Psoas muscle (tissue), 7 donors: ENCODE measurements at regions not wholly inside any gene's neighbourhood (a gene's known extent, or its start where the extent isn't known, plus 50 kb on each side); places are given as distances from the start of the nearest gene placed in this dataset.

ENCODE experiments used
- ATAC-seq, 4 donors: fragments of 200-7000 bp; cut with Tn5 transposase; one replicate each; pipeline ENCODE4 v1.9.1; 2020; ENCODE audit warnings: moderate library complexity in 3 of 4, mild to moderate bottlenecking in 2 of 4
- DNase-seq, 2 donors: peaks; one replicate each; pipeline ENCODE4 v3.0.0-alpha.2; 2020
- H3K27ac ChIP-seq: fragments of 200-600 bp; one replicate; pipeline ENCODE4 v1.8.0; 2022
- H3K27me3 ChIP-seq, 3 donors: fragments of 200-600 bp in 1 of 3; one replicate each; pipeline versions ENCODE4 v1.6.1 to v1.8.0; 2013 to 2022; ENCODE audit warnings: low read length in 2 of 3, mild to moderate bottlenecking in 2 of 3, moderate library complexity in 1 of 3; ENCODE audit not compliant: insufficient read depth in 3 of 3
- H3K36me3 ChIP-seq, 2 donors: fragments of 200-600 bp in 1 of 2; one replicate each; pipeline versions ENCODE4 v1.6.1 to v1.8.0; 2013 to 2022; ENCODE audit warnings: low read depth in 1 of 2, mild to moderate bottlenecking in 1 of 2, moderate library complexity in 1 of 2; ENCODE audit not compliant: insufficient read depth in 1 of 2
- H3K4me1 ChIP-seq: fragments of 200-600 bp; one replicate; pipeline ENCODE4 v1.8.0; 2022
- H3K4me3 ChIP-seq: fragments of 200-600 bp; one replicate; pipeline ENCODE4 v1.8.0; 2022; ENCODE audit warnings: mild to moderate bottlenecking
- H3K9me3 ChIP-seq: fragments of 200-600 bp; one replicate; pipeline ENCODE4 v1.8.0; 2022
- WGBS, 3 donors: extraction: QIAGEN DNeasy Blood & Tissue Kit; methylation state at CpG; one replicate each; pipeline versions ENCODE4 v1.1.6 to v1.1.7; 2013; 5-methylcytosine and 5-hydroxymethylcytosine counted together
- intact Hi-C, 2 donors: fragments of 100-400 bp; cut with DNase I; formaldehyde crosslinking; loops; one replicate each; pipeline versions ENCODE4 v1.11.0 to v1.14.2; 2022
- TF ChIP-seq, protein P1 (sequence below): fragments of 200-600 bp; IDR thresholded peaks from one replicate; pipeline ENCODE4 v1.8.0; 2022; ENCODE audit warnings: antibody characterized with exemption
- donor health status: healthy with polysubstance abuse.
- donor health status: DM: no; HTN: no; CAD: no; lungs with moderate emphysema.
- donor health status: Bipolar disorder and iron deficiency.
- donor health status: healthy.
- donor health status: DM: yes; HTN: yes; CAD: no.
- donor health status: DM: no; HTN: no; CAD: no.
- donor health status: DM: yes; HTN: yes; CAD: no.

DNA sequence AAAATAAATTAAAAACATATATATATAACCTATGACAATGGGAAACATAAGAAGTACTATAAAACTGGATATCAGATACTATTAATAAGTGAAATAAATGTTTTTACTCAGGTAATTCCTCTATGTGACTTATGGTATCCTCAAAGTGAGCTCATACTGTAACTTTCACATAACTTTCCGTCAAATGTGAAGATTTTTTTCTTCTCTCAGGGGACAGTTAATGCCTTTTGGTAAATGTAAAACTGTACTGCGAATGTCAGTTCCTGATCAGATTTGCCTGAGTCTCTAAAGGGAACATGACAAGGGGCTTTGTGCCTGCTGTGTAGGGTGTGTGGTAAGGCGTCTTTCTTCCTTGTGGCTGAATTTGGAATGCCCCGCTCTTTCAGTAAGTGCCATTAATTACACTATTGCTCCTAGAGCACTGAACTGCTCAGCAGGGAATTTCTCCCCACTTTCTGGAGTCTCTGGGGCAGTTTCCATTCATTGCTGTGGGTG, 271.8 kb downstream of the PRL start:
- DNase-seq (no peak), ATAC-seq (no peak)
- no peaks in the 10 kb centered on the region for H3K9me3 ChIP-seq
- WGBS, 3 donors: 88 to 91% (median 91%) methylated on average over 4 of the region's 4 CpGs
- H3K4me3 ChIP-seq: no peak overlapping the region
- intact Hi-C loops: no loop called here
- H3K27ac ChIP-seq: peak overlapping the region; percentile 21
- peaks cover 5% of the 10 kb centered on the region for H3K4me1 ChIP-seq
- no peaks in the 10 kb centered on the region for H3K36me3 ChIP-seq
- TF ChIP-seq, protein P1, sequence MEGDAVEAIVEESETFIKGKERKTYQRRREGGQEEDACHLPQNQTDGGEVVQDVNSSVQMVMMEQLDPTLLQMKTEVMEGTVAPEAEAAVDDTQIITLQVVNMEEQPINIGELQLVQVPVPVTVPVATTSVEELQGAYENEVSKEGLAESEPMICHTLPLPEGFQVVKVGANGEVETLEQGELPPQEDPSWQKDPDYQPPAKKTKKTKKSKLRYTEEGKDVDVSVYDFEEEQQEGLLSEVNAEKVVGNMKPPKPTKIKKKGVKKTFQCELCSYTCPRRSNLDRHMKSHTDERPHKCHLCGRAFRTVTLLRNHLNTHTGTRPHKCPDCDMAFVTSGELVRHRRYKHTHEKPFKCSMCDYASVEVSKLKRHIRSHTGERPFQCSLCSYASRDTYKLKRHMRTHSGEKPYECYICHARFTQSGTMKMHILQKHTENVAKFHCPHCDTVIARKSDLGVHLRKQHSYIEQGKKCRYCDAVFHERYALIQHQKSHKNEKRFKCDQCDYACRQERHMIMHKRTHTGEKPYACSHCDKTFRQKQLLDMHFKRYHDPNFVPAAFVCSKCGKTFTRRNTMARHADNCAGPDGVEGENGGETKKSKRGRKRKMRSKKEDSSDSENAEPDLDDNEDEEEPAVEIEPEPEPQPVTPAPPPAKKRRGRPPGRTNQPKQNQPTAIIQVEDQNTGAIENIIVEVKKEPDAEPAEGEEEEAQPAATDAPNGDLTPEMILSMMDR: no peak
- H3K27me3 ChIP-seq: no peaks in the 10 kb centered on the region

DNA sequence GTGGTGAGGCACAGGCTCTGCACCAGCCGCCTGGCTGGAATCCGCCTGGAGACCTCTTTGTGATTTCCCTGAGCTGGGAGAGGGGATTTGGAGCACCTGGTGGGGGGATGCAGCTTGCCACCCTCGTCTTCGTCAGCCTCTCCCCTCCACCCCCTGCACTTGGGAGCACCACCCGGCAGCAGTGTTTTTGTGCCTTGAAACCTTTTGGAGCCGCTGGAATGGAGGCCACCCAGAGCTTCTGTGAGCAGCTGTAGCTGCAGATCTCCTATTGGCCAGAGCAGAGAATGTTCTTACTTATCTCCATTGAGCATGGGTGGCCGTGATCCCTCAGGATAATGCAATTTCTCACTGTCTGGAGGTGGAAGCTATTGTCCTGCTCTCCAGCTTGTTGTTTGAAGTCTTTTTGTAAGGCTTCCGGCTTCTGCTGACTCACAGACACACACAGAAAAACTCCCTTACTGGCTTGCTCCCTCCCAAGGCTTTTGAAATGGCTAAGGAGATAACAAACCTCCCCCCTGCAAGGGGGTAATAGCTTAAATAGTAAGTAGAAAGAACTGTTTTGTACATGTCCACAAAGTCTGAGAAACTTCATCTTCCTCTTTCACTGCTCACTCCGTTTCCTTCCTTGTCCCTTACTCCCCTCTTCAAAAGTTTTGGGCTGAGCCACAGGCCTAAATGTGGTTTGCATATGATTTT, 271.2 kb downstream of the PRL start:
- Histone ChIP-seq H3K4me3 (no peak overlapping the region), H3K27ac (peak overlapping the region; percentile 21), H3K4me1 (peaks cover 5% of the 10 kb centered on the region), H3K27me3 (no peaks in the 10 kb centered on the region), H3K36me3 (no peaks in the 10 kb centered on the region), H3K9me3 (no peaks in the 10 kb centered on the region)
- intact Hi-C loops: no loop called here
- WGBS, 3 donors: 40 to 48% (median 44%) methylated on average over 9 of the region's 9 CpGs
- no peak for DNase-seq
- no peak for ATAC-seq
- TF ChIP-seq, protein P1: no peak

DNA sequence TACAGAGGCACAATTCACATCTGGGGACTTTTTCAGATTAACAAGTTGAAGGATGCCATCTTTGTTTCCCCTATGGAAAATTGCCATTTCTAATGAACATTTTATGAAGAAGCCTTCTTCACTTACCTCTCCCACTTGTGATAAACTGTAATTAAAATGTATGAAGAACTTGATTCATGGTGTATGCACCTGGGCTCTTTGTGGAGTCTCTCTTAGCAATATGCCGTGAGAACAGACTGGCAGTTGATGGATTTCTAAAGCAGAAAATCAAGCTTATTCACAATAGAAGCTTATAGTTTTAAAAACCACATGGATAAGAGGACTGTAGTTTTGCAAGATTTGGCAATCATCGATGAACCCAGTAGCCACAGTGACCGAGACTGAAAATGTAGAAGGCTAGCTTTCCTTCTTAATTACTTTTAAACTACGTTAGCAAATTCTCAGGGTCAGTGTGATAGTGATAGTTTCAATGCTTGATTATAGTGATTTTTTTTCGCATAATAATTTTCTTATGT, 270.6 kb downstream of the PRL start:
- intact Hi-C loops: no loop called here
- WGBS, 3 donors: 77 to 82% (median 77%) methylated on average over 5 of the region's 5 CpGs

DNA sequence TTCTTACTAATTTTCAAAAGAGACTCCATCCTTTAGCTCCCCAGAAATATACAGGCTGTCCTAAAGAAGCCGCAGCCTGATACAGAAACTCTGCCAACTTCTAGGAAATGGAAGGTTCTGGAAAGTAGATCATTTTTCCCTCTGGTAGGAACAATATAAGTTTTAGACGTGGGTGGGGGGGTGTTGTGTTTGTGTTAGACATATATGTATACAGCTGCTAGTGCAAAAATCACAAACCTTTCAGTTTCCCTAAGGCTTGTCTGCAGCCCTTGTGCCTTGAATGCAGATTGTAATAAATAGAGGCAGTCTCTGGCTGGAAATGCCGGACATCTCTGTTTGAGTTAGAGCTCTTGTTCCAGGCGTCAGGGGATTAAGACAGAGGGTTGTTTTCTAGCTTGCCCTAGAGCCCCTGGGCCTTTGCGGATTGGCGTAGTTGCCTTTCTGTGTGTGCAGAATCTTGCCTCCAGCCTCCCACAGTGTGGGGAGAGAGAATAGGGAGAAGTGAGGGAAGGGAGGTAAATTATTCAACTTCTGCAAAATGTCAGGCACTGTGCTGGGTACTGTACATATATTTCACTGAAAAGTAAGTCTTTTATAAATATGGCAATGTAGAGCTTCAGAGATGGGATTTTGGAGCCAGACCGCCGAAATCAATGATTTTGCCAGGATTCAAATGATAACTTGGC, 269.7 kb downstream of the PRL start:
- TF ChIP-seq, protein P1: no peak
- intact Hi-C loops: no loop called here
- DNase-seq: no peak
- ATAC-seq: no peak
- H3K4me1 ChIP-seq: peaks cover 5% of the 10 kb centered on the region
- H3K36me3 ChIP-seq: no peaks in the 10 kb centered on the region
- 78 to 82% (median 80%) methylated on average over 8 of the region's 8 CpGs for WGBS, 3 donors
- H3K9me3 ChIP-seq: no peaks in the 10 kb centered on the region
- no peaks in the 10 kb centered on the region for H3K27me3 ChIP-seq
- no peak overlapping the region for H3K27ac ChIP-seq
- H3K4me3 ChIP-seq: no peak overlapping the region

More for the DNA sequence above, 270.6 kb downstream of the PRL start:
- peaks cover 5% of the 10 kb centered on the region for H3K4me1 ChIP-seq
- no peaks in the 10 kb centered on the region for H3K36me3 ChIP-seq
- ATAC-seq (no peak), DNase-seq (no peak)
- H3K27me3 ChIP-seq: no peaks in the 10 kb centered on the region
- H3K9me3 ChIP-seq: no peaks in the 10 kb centered on the region
- no peak overlapping the region for H3K4me3 ChIP-seq
- TF ChIP-seq, protein P1: no peak
- peak overlapping the region; percentile 21 for H3K27ac ChIP-seq
